K562 (cell line): ENCODE measurements at regions not wholly inside any gene's neighbourhood (a gene's known extent, or its start where the extent isn't known, plus 50 kb on each side); places are given as distances from the start of the nearest gene placed in this dataset.

Experiments
- ATAC-seq: fragments of 200-7000 bp; cut with Tn5 transposase; 3 replicates; pipeline ENCODE4 v1.9.1; 2020; ENCODE audit warnings: moderate library complexity
- BruUV-seq: library from RNA; stranded (reverse); fragments of 400-500 nt; replicated peaks from 2 replicates; lab custom pipeline; 2021; lab: Mats Ljungman, UMichigan
- CTCF ChIA-PET: fragments of 300-600 bp; formaldehyde crosslinking; extraction: SDS; loops from one replicate; lab custom pipeline; 2021; ENCODE audit warnings: low intra/inter-chr PET ratio; lab: Yijun Ruan, JAX
- POLR2A ChIA-PET: fragments of 300-600, 350-650 bp; sonication (Branson Sonifier 250); formaldehyde crosslinking; extraction: SDS; loops from one replicate; lab custom pipeline; 2021; ENCODE audit warnings: antibody characterized with exemption, inconsistent platforms; lab: Yijun Ruan, JAX
- DNase-seq, 4 experiments: peaks; one replicate each; pipeline versions ENCODE4 v3.0.0 to v3.0.0-alpha.2; 2011 to 2018; ENCODE audit warnings: low spot score in 3 of 4, mixed read lengths in 3 of 4; ENCODE audit errors: extremely low read depth in 1 of 4
- FAIRE-seq: peaks from 2 replicates; lab custom pipeline; 2011; peaks lifted over from hg19 to GRCh38; lab: Jason Lieb, UNC
- H2AFZ ChIP-seq: 2 replicates; pipeline ENCODE4 v1.6.0; 2011; ENCODE audit warnings: low read depth, low read length, control low read depth, inconsistent platforms
- H3K27ac ChIP-seq: fragments of 200-600 bp; 3 replicates; pipeline ENCODE4 v1.8.0; 2011; ENCODE audit warnings: low read depth, mild to moderate bottlenecking, control low read depth, inconsistent platforms, low read length, moderate library complexity, mixed read lengths; ENCODE audit errors: extremely low read depth
- H3K27me3 ChIP-seq, 2 experiments: fragments of 300-600 bp in 1 of 2; 2 replicates in 1 of 2; 3 replicates in 1 of 2; pipeline versions ENCODE4 v1.6.0 to v1.8.0; 2011; ENCODE audit warnings: inconsistent platforms in 2 of 2, low read length in 2 of 2, mild to moderate bottlenecking in 1 of 2, mixed read lengths in 1 of 2, moderate library complexity in 1 of 2; ENCODE audit not compliant: control insufficient read depth in 2 of 2, insufficient read depth in 2 of 2
- H3K36me3 ChIP-seq: fragments of 300-600 bp; 3 replicates; pipeline ENCODE4 v1.8.0; 2011; ENCODE audit warnings: mild to moderate bottlenecking, low read length, inconsistent platforms; ENCODE audit not compliant: control insufficient read depth, insufficient read depth
- H3K4me1 ChIP-seq, 2 experiments: fragments of 200-600 bp in 1 of 2; replicated peaks in 1 of 2; 2 replicates in 1 of 2; 3 replicates in 1 of 2; pipeline versions ENCODE4 v1.5.1 to v1.8.0; 2011; ENCODE audit warnings: inconsistent platforms in 2 of 2, low read length in 2 of 2, mild to moderate bottlenecking in 1 of 2, mixed read lengths in 1 of 2, moderate library complexity in 1 of 2; ENCODE audit not compliant: control insufficient read depth in 2 of 2, insufficient read depth in 2 of 2
- H3K4me2 ChIP-seq: 2 replicates; pipeline ENCODE4 v1.6.1; 2011; ENCODE audit warnings: low read length, control low read depth, inconsistent platforms, mixed read lengths; ENCODE audit not compliant: insufficient read depth
- H3K4me3 ChIP-seq: fragments of 200-600 bp; sonication (generic), shearing (Covaris generic); 2 replicates; pipeline ENCODE4 v1.5.1; 2016; ENCODE audit warnings: control low read depth, inconsistent platforms
- H3K79me2 ChIP-seq: fragments of 200-600 bp; 3 replicates; pipeline ENCODE4 v1.8.0; 2011; ENCODE audit warnings: low read length, inconsistent platforms; ENCODE audit not compliant: control insufficient read depth, insufficient read depth
- H3K9ac ChIP-seq, 2 experiments: 2 replicates each; pipeline versions ENCODE4 v1.6.0 to v1.6.1; 2011; ENCODE audit warnings: low read depth in 2 of 2, low read length in 2 of 2, control low read depth in 1 of 2, inconsistent platforms in 1 of 2, mild to moderate bottlenecking in 1 of 2, mixed read lengths in 1 of 2; ENCODE audit not compliant: insufficient read depth in 1 of 2
- H3K9me1 ChIP-seq: one replicate; pipeline ENCODE4 v1.6.0; 2011; ENCODE audit warnings: inconsistent platforms, mild to moderate bottlenecking, low read length, moderate library complexity; ENCODE audit not compliant: control insufficient read depth, insufficient read depth
- H3K9me3 ChIP-seq: replicated peaks from 2 replicates; pipeline ENCODE4 v1.5.1; 2011; ENCODE audit warnings: low read depth, low read length, inconsistent platforms; ENCODE audit not compliant: control insufficient read depth, insufficient read depth
- H4K20me1 ChIP-seq: replicated peaks from 2 replicates; pipeline ENCODE4 v1.6.1; 2011; ENCODE audit warnings: low read length, inconsistent platforms, mixed read lengths; ENCODE audit not compliant: control insufficient read depth, insufficient read depth
- ADNP ChIP-seq: fragments of 200-800 bp; sonication (Bioruptor generic); IDR thresholded peaks from 2 replicates; pipeline ENCODE4 v1.6.1; 2016; ENCODE audit warnings: missing genetic modification characterization, missing compliant biosample characterization
- CBFA2T2 ChIP-seq: fragments of 450-650 bp; conservative IDR thresholded peaks from 2 replicates; pipeline ENCODE4 v1.6.1; 2017; ENCODE audit warnings: mild to moderate bottlenecking
- CSDE1 ChIP-seq, 2 experiments: fragments of 450-650 bp; IDR thresholded peaks; 2 replicates each; pipeline ENCODE4 v1.6.1; 2016; ENCODE audit warnings: mild to moderate bottlenecking in 1 of 2
- MYNN ChIP-seq, 2 experiments: sonication (generic); formaldehyde crosslinking in 1 of 2; IDR thresholded peaks; 2 replicates each; pipeline versions ENCODE4 v1.5.0 to v1.6.1; 2016 to 2020; ENCODE audit warnings: antibody characterized with exemption in 1 of 2, missing genetic modification reagents in 1 of 2
- PHF21A ChIP-seq: fragments of 450-650 bp; IDR thresholded peaks from 2 replicates; pipeline ENCODE4 v1.6.1; 2017; ENCODE audit warnings: low read depth, borderline replicate concordance
- PTTG1 ChIP-seq: fragments of 450-650 bp; IDR thresholded peaks from 2 replicates; pipeline ENCODE4 v1.6.1; 2016; ENCODE audit warnings: low read depth, mild to moderate bottlenecking, missing genetic modification characterization, missing compliant biosample characterization
- RBFOX2 ChIP-seq: fragments of 200-400 bp; formaldehyde crosslinking; IDR thresholded peaks from 2 replicates; pipeline ENCODE4 v1.6.1; 2017; ENCODE audit warnings: low read depth, mild to moderate bottlenecking, low read length, moderate library complexity
- SMC3 ChIP-seq: conservative IDR thresholded peaks from 2 replicates; pipeline ENCODE4 v1.6.1; 2011; ENCODE audit warnings: low read depth, low read length, improper control_type of control experiment; ENCODE audit not compliant: insufficient read depth
- U2AF1 ChIP-seq: fragments of 200-400 bp; formaldehyde crosslinking; optimal IDR thresholded peaks from 2 replicates; pipeline ENCODE3; 2017; ENCODE audit warnings: mild to moderate bottlenecking, low read depth, low read length, moderate library complexity
- UBTF ChIP-seq, 2 experiments: IDR thresholded peaks; 2 replicates each; pipeline ENCODE4 v1.6.1; 2012; ENCODE audit warnings: improper control_type of control experiment in 2 of 2, low read depth in 2 of 2, low read length in 2 of 2, borderline replicate concordance in 1 of 2
- USF1 ChIP-seq: sonication (generic); formaldehyde crosslinking; IDR thresholded peaks from 2 replicates; pipeline ENCODE4 v1.9.0; 2022; ENCODE audit warnings: mild to moderate bottlenecking, missing genetic modification reagents
- WHSC1 ChIP-seq: IDR thresholded peaks from one replicate; pipeline ENCODE4 v1.6.1; 2012; ENCODE audit warnings: low read length, control low read depth, inconsistent platforms
- ZNF175 ChIP-seq: fragments of 200-800 bp; sonication (Bioruptor generic); IDR thresholded peaks from 2 replicates; pipeline ENCODE4 v1.6.1; 2016; ENCODE audit warnings: low read depth, mild to moderate bottlenecking, missing genetic modification characterization, missing compliant biosample characterization
- ZNF253 ChIP-seq: fragments of 250-450 bp; sonication (Bioruptor Pico); conservative IDR thresholded peaks from 2 replicates; pipeline ENCODE4 v1.6.1; 2021; ENCODE audit warnings: mild to moderate bottlenecking
- ZNF282 ChIP-seq: sonication (generic); formaldehyde crosslinking; IDR thresholded peaks from 2 replicates; pipeline ENCODE4 v1.8.1; 2023; ENCODE audit warnings: missing genetic modification reagents
- ZNF316 ChIP-seq: fragments of 450-650 bp; IDR thresholded peaks from 2 replicates; pipeline ENCODE4 v1.6.1; 2016
- ZNF445 ChIP-seq: fragments of 250-450 bp; sonication (Bioruptor Pico); IDR thresholded peaks from 2 replicates; pipeline ENCODE4 v1.4.0; 2020; ENCODE audit warnings: low read depth, mild to moderate bottlenecking, moderate library complexity
- WGBS: fragments of 100-300 bp; shearing (Covaris generic); methylation state at CpG from one replicate; pipeline ENCODE4 v1.1.6; 2016; ENCODE audit warnings: low coverage, mixed read lengths; ENCODE audit not compliant: insufficient coverage; ENCODE audit errors: missing lambda C conversion rate; 5-methylcytosine and 5-hydroxymethylcytosine counted together
- in situ Hi-C: fragments of 300-500 bp; cut with MboI; formaldehyde crosslinking; loops from 4 replicates; pipeline ENCODE4 v1.15.0; 2018; ENCODE audit warnings: inconsistent platforms, mixed read lengths
- intact Hi-C: fragments of 100-400 bp; cut with micrococcal nuclease; formaldehyde crosslinking; loops from 2 replicates; pipeline ENCODE4 v1.14.2; 2022

- Histone ChIP-seq H3K4me3 (no peak overlapping the region), H4K20me1 (no peaks in the 10 kb centered on the region), H3K9me3 (no peaks in the 10 kb centered on the region), H3K9me1 (no peaks in the 10 kb centered on the region), H3K9ac (no peak overlapping the region), H3K4me1 (no peaks in the 10 kb centered on the region), H3K27me3 (no peaks in the 10 kb centered on the region), H3K4me2 (no peak overlapping the region), H3K36me3 (no peaks in the 10 kb centered on the region), H2AFZ (no peak overlapping the region), H3K27ac (no peak overlapping the region), H3K79me2 (no peaks in the 10 kb centered on the region)
- BruUV-seq, result no TSS peak
- in situ Hi-C loops (no loop called here), intact Hi-C loops (no loop called here)
- no peak for ATAC-seq
- 0% methylated on average over 3 of the region's 3 CpGs for WGBS
- no peak for FAIRE-seq
- TF ChIP-seq ZNF253 (CRISPR knock-in tag) (no peak), RBFOX2 (no peak), U2AF1 (no peak), PTTG1 (no peak), ZNF445 (no peak), MYNN (IDR thresholded peaks at IDR 0.05) (no peak), MYNN (CRISPR knock-in tag; IDR thresholded peaks at IDR 0.05) (no peak), CBFA2T2 (no peak), ZNF175 (CRISPR knock-in tag) (no peak), UBTF (IDR thresholded peaks at IDR 0.05; ENCODE audit: borderline replicate concordance in 1 of 2, low read depth in 2 of 2, low read length in 2 of 2) (no peak), USF1 (CRISPR knock-in tag) (no peak), SMC3 (no peak), ZNF282 (CRISPR knock-in tag) (no peak), CSDE1 (IDR thresholded peaks at IDR 0.05) (no peak), ZNF316 (no peak), WHSC1 (no peak), ADNP (no peak), PHF21A (no peak)
- POLR2A ChIA-PET, result no interaction called here
- no peak for DNase-seq
- CTCF ChIA-PET, result no interaction called here
Observed at GRCh38 chr4:26104056-26104685, 190.2 kb downstream of the SMIM20 start.
